ENCODE measurements at regions not wholly inside any gene's neighbourhood (a gene's known extent, or its start where the extent isn't known, plus 50 kb on each side); places are given as distances from the start of the nearest gene placed in this dataset.
"Not testable (repeated sequence)": the region's sequence is repeated elsewhere in the genome, so short reads cannot be mapped to it uniquely, and the experiment has no call there.

GRCh38 chr3:27779176-27779575, 57.1 kb upstream of the EOMES start:
- no peak for DNase-seq

GRCh38 chr3:27789420-27789819, 67.3 kb upstream of the EOMES start:
- DNase-seq = no peak

GRCh38 chr3:27791956-27792355, 69.8 kb upstream of the EOMES start:
- DNase-seq = no peak

- no peak for DNase-seq
Observed at GRCh38 chr3:27792869-27793268, 70.7 kb upstream of the EOMES start.

- no peak for DNase-seq
Observed at GRCh38 chr3:27794211-27794610, 72.1 kb upstream of the EOMES start.

GRCh38 chr3:27796365-27796875, 74.3 kb upstream of the EOMES start:
- DNase-seq = no peak

GRCh38 chr3:27797773-27798172, 75.7 kb upstream of the EOMES start:
- DNase-seq = no peak

GRCh38 chr3:27800261-27800660, 78.1 kb upstream of the EOMES start:
- no peak for DNase-seq

GRCh38 chr3:27802425-27802824, 80.3 kb upstream of the EOMES start:
- DNase-seq = no peak

GRCh38 chr3:27802849-27803248, 80.7 kb upstream of the EOMES start:
- no peak for DNase-seq

- no peak for DNase-seq
Observed at GRCh38 chr3:27805282-27805681, 83.2 kb upstream of the EOMES start.

GRCh38 chr3:27813255-27813654, 91.1 kb upstream of the EOMES start:
- no peak for DNase-seq

- DNase-seq = not testable (repeated sequence)
Observed at GRCh38 chr3:27821609-27822008, 99.5 kb upstream of the EOMES start.

- no peak for DNase-seq
Observed at GRCh38 chr3:27824312-27825200, 102.4 kb upstream of the EOMES start.

- DNase-seq = no peak
Observed at GRCh38 chr3:27826448-27826847, 104.3 kb upstream of the EOMES start.

GRCh38 chr3:27827041-27827440, 104.9 kb upstream of the EOMES start:
- no peak for DNase-seq

- DNase-seq = no peak
Observed at GRCh38 chr3:27840807-27841594, 118.9 kb upstream of the EOMES start.

GRCh38 chr3:27844052-27844675, 122.0 kb upstream of the EOMES start:
- no peak for DNase-seq

GRCh38 chr3:27847697-27848096, 125.6 kb upstream of the EOMES start:
- DNase-seq = no peak

- DNase-seq = no peak
Observed at GRCh38 chr3:27848826-27849225, 126.7 kb upstream of the EOMES start.

GRCh38 chr3:27859821-27860220, 137.7 kb upstream of the EOMES start:
- DNase-seq = no peak

GRCh38 chr3:27861046-27862036, 139.2 kb upstream of the EOMES start:
- peak; percentile 20 for DNase-seq
